Ishikawa (cell line): ENCODE measurements at regions not wholly inside any gene's neighbourhood (a gene's known extent, or its start where the extent isn't known, plus 50 kb on each side); places are given as distances from the start of the nearest gene placed in this dataset.

Experiments
- CEBPB ChIP-seq: IDR thresholded peaks from 2 replicates; pipeline ENCODE4 v1.6.1; 2012
- CREB1 ChIP-seq: IDR thresholded peaks from 2 replicates; pipeline ENCODE4 v1.6.1; 2012; ENCODE audit warnings: low read depth
- EGR1 ChIP-seq: IDR thresholded peaks from 2 replicates; pipeline ENCODE4 v1.6.1; 2012
- EP300 ChIP-seq: IDR thresholded peaks from 2 replicates; pipeline ENCODE4 v1.6.1; 2012; ENCODE audit warnings: borderline replicate concordance
- FOXM1 ChIP-seq: IDR thresholded peaks from 2 replicates; pipeline ENCODE4 v1.6.1; 2012; ENCODE audit warnings: low read depth, borderline replicate concordance
- NFIC ChIP-seq: IDR thresholded peaks from 2 replicates; pipeline ENCODE4 v1.6.1; 2012
- RAD21 ChIP-seq: IDR thresholded peaks from 2 replicates; pipeline ENCODE4 v1.6.1; 2012; ENCODE audit warnings: low read depth
- TAF1 ChIP-seq: IDR thresholded peaks from 2 replicates; pipeline ENCODE4 v1.6.1; 2012; ENCODE audit warnings: low read depth, mild to moderate bottlenecking
- TCF12 ChIP-seq: IDR thresholded peaks from 2 replicates; pipeline ENCODE4 v1.6.1; 2012; ENCODE audit warnings: low read depth
- TEAD4 ChIP-seq: IDR thresholded peaks from 2 replicates; pipeline ENCODE4 v1.6.1; 2012
- YY1 ChIP-seq: IDR thresholded peaks from 2 replicates; pipeline ENCODE4 v1.6.1; 2012; ENCODE audit warnings: low read depth
- ZBTB7A ChIP-seq: IDR thresholded peaks from 2 replicates; pipeline ENCODE4 v1.6.1; 2012; ENCODE audit warnings: low read depth
- TF ChIP-seq, protein P1 (sequence below): IDR thresholded peaks from 2 replicates; pipeline ENCODE4 v1.6.1; 2012; ENCODE audit warnings: low read depth, mild to moderate bottlenecking
- TF ChIP-seq, protein P2 (sequence below): IDR thresholded peaks from 2 replicates; pipeline ENCODE4 v1.6.1; 2012
- TF ChIP-seq, protein P3 (sequence below): IDR thresholded peaks from 2 replicates; pipeline ENCODE4 v1.6.1; 2012

- no peak for TF ChIP-seq EP300
- TF ChIP-seq, protein P1, sequence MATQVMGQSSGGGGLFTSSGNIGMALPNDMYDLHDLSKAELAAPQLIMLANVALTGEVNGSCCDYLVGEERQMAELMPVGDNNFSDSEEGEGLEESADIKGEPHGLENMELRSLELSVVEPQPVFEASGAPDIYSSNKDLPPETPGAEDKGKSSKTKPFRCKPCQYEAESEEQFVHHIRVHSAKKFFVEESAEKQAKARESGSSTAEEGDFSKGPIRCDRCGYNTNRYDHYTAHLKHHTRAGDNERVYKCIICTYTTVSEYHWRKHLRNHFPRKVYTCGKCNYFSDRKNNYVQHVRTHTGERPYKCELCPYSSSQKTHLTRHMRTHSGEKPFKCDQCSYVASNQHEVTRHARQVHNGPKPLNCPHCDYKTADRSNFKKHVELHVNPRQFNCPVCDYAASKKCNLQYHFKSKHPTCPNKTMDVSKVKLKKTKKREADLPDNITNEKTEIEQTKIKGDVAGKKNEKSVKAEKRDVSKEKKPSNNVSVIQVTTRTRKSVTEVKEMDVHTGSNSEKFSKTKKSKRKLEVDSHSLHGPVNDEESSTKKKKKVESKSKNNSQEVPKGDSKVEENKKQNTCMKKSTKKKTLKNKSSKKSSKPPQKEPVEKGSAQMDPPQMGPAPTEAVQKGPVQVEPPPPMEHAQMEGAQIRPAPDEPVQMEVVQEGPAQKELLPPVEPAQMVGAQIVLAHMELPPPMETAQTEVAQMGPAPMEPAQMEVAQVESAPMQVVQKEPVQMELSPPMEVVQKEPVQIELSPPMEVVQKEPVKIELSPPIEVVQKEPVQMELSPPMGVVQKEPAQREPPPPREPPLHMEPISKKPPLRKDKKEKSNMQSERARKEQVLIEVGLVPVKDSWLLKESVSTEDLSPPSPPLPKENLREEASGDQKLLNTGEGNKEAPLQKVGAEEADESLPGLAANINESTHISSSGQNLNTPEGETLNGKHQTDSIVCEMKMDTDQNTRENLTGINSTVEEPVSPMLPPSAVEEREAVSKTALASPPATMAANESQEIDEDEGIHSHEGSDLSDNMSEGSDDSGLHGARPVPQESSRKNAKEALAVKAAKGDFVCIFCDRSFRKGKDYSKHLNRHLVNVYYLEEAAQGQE: no peak
- TF ChIP-seq, protein P2, sequence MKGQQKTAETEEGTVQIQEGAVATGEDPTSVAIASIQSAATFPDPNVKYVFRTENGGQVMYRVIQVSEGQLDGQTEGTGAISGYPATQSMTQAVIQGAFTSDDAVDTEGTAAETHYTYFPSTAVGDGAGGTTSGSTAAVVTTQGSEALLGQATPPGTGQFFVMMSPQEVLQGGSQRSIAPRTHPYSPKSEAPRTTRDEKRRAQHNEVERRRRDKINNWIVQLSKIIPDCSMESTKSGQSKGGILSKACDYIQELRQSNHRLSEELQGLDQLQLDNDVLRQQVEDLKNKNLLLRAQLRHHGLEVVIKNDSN: no peak
- no peak for TF ChIP-seq FOXM1
- TF ChIP-seq CEBPB: no peak
Observed at GRCh38 chr3:14329842-14330241, 72.6 kb upstream of the SLC6A6 start.

DNA sequence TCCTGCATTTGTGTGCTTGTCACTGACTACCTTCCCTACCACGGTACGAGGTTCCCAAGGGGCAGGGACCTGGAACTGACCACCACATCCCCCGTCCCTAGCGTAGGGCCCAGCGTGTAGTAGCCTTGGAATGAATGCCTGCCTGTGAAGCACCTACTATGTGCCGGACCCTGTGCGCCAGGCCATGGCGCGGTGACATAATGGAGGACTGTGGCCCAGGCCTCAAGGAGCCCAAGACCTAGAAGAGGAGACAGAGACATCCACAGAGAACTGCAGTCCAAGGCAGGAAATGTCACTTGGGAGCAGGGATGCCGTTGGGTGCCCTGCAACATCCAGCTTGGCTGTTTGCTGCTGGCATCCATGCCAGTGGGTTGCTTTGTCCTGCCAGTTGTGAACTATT lies 71.9 kb upstream of the SLC6A6 start:
- TF ChIP-seq, protein P3, sequence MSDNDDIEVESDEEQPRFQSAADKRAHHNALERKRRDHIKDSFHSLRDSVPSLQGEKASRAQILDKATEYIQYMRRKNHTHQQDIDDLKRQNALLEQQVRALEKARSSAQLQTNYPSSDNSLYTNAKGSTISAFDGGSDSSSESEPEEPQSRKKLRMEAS: no peak
- TF ChIP-seq FOXM1 (no peak), EP300 (no peak), CEBPB (no peak), RAD21 (no peak), ZBTB7A (no peak), TEAD4 (no peak)
- TF ChIP-seq, protein P1: no peak

- TF ChIP-seq NFIC: no peak
- no peak for TF ChIP-seq TEAD4
- TF ChIP-seq YY1: no peak
- no peak for TF ChIP-seq EP300
- TF ChIP-seq FOXM1: no peak
- no peak for TF ChIP-seq TCF12
- TF ChIP-seq CREB1: no peak
- no peak for TF ChIP-seq EGR1
- TF ChIP-seq, protein P1: no peak
- TF ChIP-seq, protein P3: no peak
Observed at GRCh38 chr3:14331251-14331650, 71.2 kb upstream of the SLC6A6 start.

- no peak for TF ChIP-seq RAD21
- no peak for TF ChIP-seq TEAD4
- TF ChIP-seq, protein P1: no peak
- TF ChIP-seq, protein P2: no peak
- TF ChIP-seq, protein P3: no peak
- no peak for TF ChIP-seq CREB1
- TF ChIP-seq YY1: no peak
- no peak for TF ChIP-seq TAF1
- TF ChIP-seq EGR1: no peak
- no peak for TF ChIP-seq NFIC
- TF ChIP-seq TCF12: no peak
- TF ChIP-seq EP300: no peak
- no peak for TF ChIP-seq CEBPB
- no peak for TF ChIP-seq ZBTB7A
- TF ChIP-seq FOXM1: no peak
Observed at GRCh38 chr3:14332392-14332791, 70.0 kb upstream of the SLC6A6 start.
